Endothelial cell (in vitro differentiated cells): ENCODE measurements at regions not wholly inside any gene's neighbourhood (a gene's known extent, or its start where the extent isn't known, plus 50 kb on each side); places are given as distances from the start of the nearest gene placed in this dataset.

Experiments used
- DNase-seq: peaks from one replicate; pipeline ENCODE4 v3.0.0; 2021; ENCODE audit warnings: low spot score
- H3K27ac Mint-ChIP-seq: one replicate; pipeline ENCODE4 v1.8.0; 2021; ENCODE audit warnings: mixed read lengths, inconsistent platforms; ENCODE audit not compliant: unreplicated experiment
- H3K27me3 Mint-ChIP-seq: one replicate; pipeline ENCODE4 v1.8.0; 2021; ENCODE audit warnings: mild to moderate bottlenecking, moderate library complexity, mixed read lengths, inconsistent platforms; ENCODE audit not compliant: unreplicated experiment
- H3K36me3 Mint-ChIP-seq: one replicate; pipeline ENCODE4 v1.8.0; 2021; ENCODE audit warnings: mild to moderate bottlenecking, low read depth, mixed read lengths, inconsistent platforms; ENCODE audit not compliant: unreplicated experiment
- H3K4me1 Mint-ChIP-seq: one replicate; pipeline ENCODE4 v1.8.0; 2021; ENCODE audit warnings: mild to moderate bottlenecking, mixed read lengths, inconsistent platforms; ENCODE audit not compliant: unreplicated experiment
- H3K4me3 Mint-ChIP-seq: one replicate; pipeline ENCODE4 v1.8.0; 2021; ENCODE audit warnings: mild to moderate bottlenecking, mixed read lengths, inconsistent platforms; ENCODE audit not compliant: unreplicated experiment
- H3K9me3 Mint-ChIP-seq: one replicate; pipeline ENCODE4 v1.8.0; 2021; ENCODE audit warnings: mixed read lengths, inconsistent platforms; ENCODE audit not compliant: unreplicated experiment
- CTCF ChIP-seq: fragments of 200-600 bp; sonication (generic); IDR thresholded peaks from one replicate; pipeline ENCODE4 v1.5.0; 2021; ENCODE audit warnings: antibody characterized with exemption; ENCODE audit not compliant: unreplicated experiment

GRCh38 chr7:54843841-54844355, 84.9 kb upstream of the SEC61G start:
- peaks cover 4% of the 10 kb centered on the region for H3K4me1 Mint-ChIP-seq
- no peaks in the 10 kb centered on the region for H3K36me3 Mint-ChIP-seq
- no peak overlapping the region for H3K27ac Mint-ChIP-seq
- no peaks in the 10 kb centered on the region for H3K9me3 Mint-ChIP-seq
- H3K4me3 Mint-ChIP-seq, result no peak overlapping the region
- no peak for DNase-seq
- peaks cover 3% of the 10 kb centered on the region for H3K27me3 Mint-ChIP-seq
- TF ChIP-seq CTCF, result no peak

GRCh38 chr7:54846273-54846672, 87.3 kb upstream of the SEC61G start:
- peaks cover 4% of the 10 kb centered on the region for H3K4me1 Mint-ChIP-seq
- TF ChIP-seq CTCF, result no peak

GRCh38 chr7:54847921-54848320, 88.9 kb upstream of the SEC61G start:
- no peaks in the 10 kb centered on the region for H3K4me1 Mint-ChIP-seq
- DNase-seq, result no peak
- H3K4me3 Mint-ChIP-seq, result no peak overlapping the region
- H3K27ac Mint-ChIP-seq, result no peak overlapping the region
- no peaks in the 10 kb centered on the region for H3K36me3 Mint-ChIP-seq
- H3K9me3 Mint-ChIP-seq, result no peaks in the 10 kb centered on the region
- no peak for TF ChIP-seq CTCF
- H3K27me3 Mint-ChIP-seq, result no peaks in the 10 kb centered on the region

More at GRCh38 chr7:54846273-54846672, 87.3 kb upstream of the SEC61G start:
- H3K4me3 Mint-ChIP-seq, result no peak overlapping the region
- no peaks in the 10 kb centered on the region for H3K9me3 Mint-ChIP-seq
- DNase-seq, result no peak
- H3K27me3 Mint-ChIP-seq, result no peaks in the 10 kb centered on the region
- no peak overlapping the region for H3K27ac Mint-ChIP-seq
- H3K36me3 Mint-ChIP-seq, result no peaks in the 10 kb centered on the region

GRCh38 chr7:54856856-54857255, 97.8 kb upstream of the SEC61G start:
- no peaks in the 10 kb centered on the region for H3K36me3 Mint-ChIP-seq
- H3K4me1 Mint-ChIP-seq, result peaks cover 17% of the 10 kb centered on the region
- DNase-seq, result no peak
- no peak overlapping the region for H3K4me3 Mint-ChIP-seq
- peaks cover 2% of the 10 kb centered on the region for H3K27me3 Mint-ChIP-seq
- H3K9me3 Mint-ChIP-seq, result no peaks in the 10 kb centered on the region
- no peak overlapping the region for H3K27ac Mint-ChIP-seq
- no peak for TF ChIP-seq CTCF

GRCh38 chr7:54857294-54857693, 98.3 kb upstream of the SEC61G start:
- Mint-ChIP-seq H3K9me3 (no peaks in the 10 kb centered on the region), H3K36me3 (no peaks in the 10 kb centered on the region), H3K27ac (no peak overlapping the region), H3K4me3 (no peak overlapping the region), H3K27me3 (peaks cover 2% of the 10 kb centered on the region), H3K4me1 (peaks cover 17% of the 10 kb centered on the region)
- TF ChIP-seq CTCF, result no peak
- DNase-seq, result no peak
